Fibroblast of lung (primary cell): ENCODE measurements at regions not wholly inside any gene's neighbourhood (a gene's known extent, or its start where the extent isn't known, plus 50 kb on each side); places are given as distances from the start of the nearest gene placed in this dataset.

Experiments
- CTCF ChIP-seq, 2 donors: IDR thresholded peaks in 1 of 2; conservative IDR thresholded peaks in 1 of 2; 1 replicate in 1 of 2; 2 replicates in 1 of 2; pipeline ENCODE4 v1.5.1; 2011 to 2012; ENCODE audit warnings: low read length in 2 of 2, control low read depth in 1 of 2, inconsistent platforms in 1 of 2, low read depth in 1 of 2, mild to moderate bottlenecking in 1 of 2
- EZH2 ChIP-seq: IDR thresholded peaks from 2 replicates; pipeline ENCODE4 v1.5.1; 2012; ENCODE audit warnings: low read length, control low read depth, mild to moderate bottlenecking; ENCODE audit errors: missing control alignments

- TF ChIP-seq CTCF (conservative IDR thresholded peaks at IDR 0.05 in 1 of 2, IDR thresholded peaks at IDR 0.05 in 1 of 2; ENCODE audit: low read depth in 1 of 2, low read length in 2 of 2) (no peak), EZH2 (no peak)
Observed at GRCh38 chr6:48290595-48290994, 179.6 kb upstream of the PTCHD4 start.
